RWPE2 (cell line): ENCODE measurements at regions not wholly inside any gene's neighbourhood (a gene's known extent, or its start where the extent isn't known, plus 50 kb on each side); places are given as distances from the start of the nearest gene placed in this dataset.

Experiments
- ATAC-seq: fragments of 200-7000 bp; cut with Tn5 transposase; 3 replicates; pipeline ENCODE4 v1.9.1; 2021; ENCODE audit warnings: low read depth
- DNase-seq: peaks from one replicate; pipeline ENCODE4 v3.0.0-alpha.2; 2020; ENCODE audit warnings: low spot score
- H3K27ac ChIP-seq: fragments of 450-650 bp; 2 replicates; pipeline ENCODE4 v1.5.1; 2017; ENCODE audit warnings: mild to moderate bottlenecking; ENCODE audit not compliant: poor library complexity, severe bottlenecking
- H3K27me3 ChIP-seq: fragments of 250-450 bp; sonication (Bioruptor Pico); 2 replicates; pipeline ENCODE4 v1.5.1; 2021; ENCODE audit warnings: mild to moderate bottlenecking, moderate library complexity; ENCODE audit not compliant: insufficient read depth, poor library complexity, severe bottlenecking
- H3K36me3 ChIP-seq: fragments of 250-450 bp; sonication (Bioruptor Pico); 2 replicates; pipeline ENCODE4 v1.5.1; 2020; ENCODE audit warnings: low read depth, mild to moderate bottlenecking, moderate library complexity
- H3K4me1 ChIP-seq: fragments of 250-450 bp; sonication (Bioruptor Pico); 2 replicates; pipeline ENCODE4 v1.5.1; 2021; ENCODE audit warnings: mild to moderate bottlenecking, moderate library complexity; ENCODE audit not compliant: insufficient read depth, poor library complexity, severe bottlenecking
- H3K4me3 ChIP-seq: fragments of 250-450 bp; sonication (Bioruptor Pico); 2 replicates; pipeline ENCODE4 v1.5.1; 2021; ENCODE audit warnings: mild to moderate bottlenecking, moderate library complexity; ENCODE audit not compliant: severe bottlenecking
- H3K9me3 ChIP-seq: fragments of 250-450 bp; sonication (Bioruptor Pico); 2 replicates; pipeline ENCODE4 v1.5.1; 2021; ENCODE audit warnings: mild to moderate bottlenecking, moderate library complexity; ENCODE audit not compliant: severe bottlenecking
- CTCF ChIP-seq: fragments of 450-650 bp; IDR thresholded peaks from one replicate; pipeline ENCODE4 v1.5.1; 2017; ENCODE audit warnings: mild to moderate bottlenecking, moderate library complexity; ENCODE audit not compliant: poor library complexity, severe bottlenecking

- no peak for ATAC-seq
- Histone ChIP-seq H3K9me3 (no peaks in the 10 kb centered on the region), H3K36me3 (no peaks in the 10 kb centered on the region), H3K27ac (no peak overlapping the region), H3K27me3 (no peaks in the 10 kb centered on the region), H3K4me3 (no peak overlapping the region), H3K4me1 (no peaks in the 10 kb centered on the region)
- no peak for TF ChIP-seq CTCF
- no peak for DNase-seq
Observed at GRCh38 chr6:125550892-125551291, 198.5 kb upstream of the HEY2 start.

- H3K9me3 ChIP-seq, result no peaks in the 10 kb centered on the region
- no peak overlapping the region for H3K27ac ChIP-seq
- TF ChIP-seq CTCF, result no peak
- no peak for DNase-seq
- no peak overlapping the region for H3K4me3 ChIP-seq
- no peaks in the 10 kb centered on the region for H3K36me3 ChIP-seq
- no peaks in the 10 kb centered on the region for H3K4me1 ChIP-seq
- no peak for ATAC-seq
- no peaks in the 10 kb centered on the region for H3K27me3 ChIP-seq
Observed at GRCh38 chr6:125552819-125553218, 196.6 kb upstream of the HEY2 start.

GRCh38 chr6:125554456-125554855 is 195.0 kb upstream of the HEY2 start:
- ATAC-seq, result no peak
- no peak for DNase-seq
- H3K36me3 ChIP-seq, result no peaks in the 10 kb centered on the region
- no peak overlapping the region for H3K27ac ChIP-seq
- no peaks in the 10 kb centered on the region for H3K27me3 ChIP-seq
- no peaks in the 10 kb centered on the region for H3K4me1 ChIP-seq
- TF ChIP-seq CTCF, result no peak
- no peak overlapping the region for H3K4me3 ChIP-seq
- H3K9me3 ChIP-seq, result no peaks in the 10 kb centered on the region

GRCh38 chr6:125558241-125558843 is 191.1 kb upstream of the HEY2 start:
- H3K4me1 ChIP-seq, result no peaks in the 10 kb centered on the region
- no peak for TF ChIP-seq CTCF
- no peak overlapping the region for H3K27ac ChIP-seq
- H3K36me3 ChIP-seq, result no peaks in the 10 kb centered on the region
- no peaks in the 10 kb centered on the region for H3K9me3 ChIP-seq
- ATAC-seq (no peak), DNase-seq (no peak)
- H3K4me3 ChIP-seq, result no peak overlapping the region
- H3K27me3 ChIP-seq, result no peaks in the 10 kb centered on the region

GRCh38 chr6:125558907-125559306 is 190.5 kb upstream of the HEY2 start:
- H3K36me3 ChIP-seq, result no peaks in the 10 kb centered on the region
- no peak overlapping the region for H3K4me3 ChIP-seq
- no peak overlapping the region for H3K27ac ChIP-seq
- no peak for TF ChIP-seq CTCF
- no peaks in the 10 kb centered on the region for H3K27me3 ChIP-seq
- H3K4me1 ChIP-seq, result no peaks in the 10 kb centered on the region
- ATAC-seq (peak; percentile 81), DNase-seq (no peak)
- no peaks in the 10 kb centered on the region for H3K9me3 ChIP-seq
